ENCODE measurements at regions not wholly inside any gene's neighbourhood (a gene's known extent, or its start where the extent isn't known, plus 50 kb on each side); places are given as distances from the start of the nearest gene placed in this dataset.

- TF ChIP-seq CTCF (IDR thresholded peaks at IDR 0.05; ENCODE audit: low read depth, low read length) (no peak), EZH2phosphoT487 (IDR thresholded peaks at IDR 0.05; ENCODE audit: low read depth) (no peak)
Observed at GRCh38 chr5:57386958-57387357, 95.7 kb downstream of the ACTBL2 start.
